ENCODE measurements at regions not wholly inside any gene's neighbourhood (a gene's known extent, or its start where the extent isn't known, plus 50 kb on each side); places are given as distances from the start of the nearest gene placed in this dataset.

DNA sequence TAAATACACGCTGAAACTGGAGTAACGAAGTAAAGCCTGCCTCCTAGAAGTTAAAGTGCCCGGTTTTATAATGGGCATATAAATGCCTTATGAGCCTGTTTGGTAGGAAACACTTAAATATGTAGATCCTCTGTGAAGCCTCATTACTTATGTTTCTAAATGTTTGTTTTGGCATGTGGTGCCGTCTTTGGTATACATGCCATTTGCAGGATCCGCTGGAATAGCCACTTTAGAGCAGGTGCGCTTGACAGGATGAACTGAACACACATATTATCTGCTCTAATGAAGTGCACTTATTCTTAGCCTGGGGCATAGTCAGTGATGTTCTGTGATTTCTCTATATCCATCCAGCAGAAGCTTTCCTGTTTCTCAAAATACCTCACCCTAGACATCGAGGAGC, 778.1 kb upstream of the WWC1 start:
- in situ Hi-C loops (cut with MboI; ENCODE audit: low pct_unique_long_range_greater_than_20kb, low sequenced_read_pairs): no loop called here
- no peak for DNase-seq

DNA sequence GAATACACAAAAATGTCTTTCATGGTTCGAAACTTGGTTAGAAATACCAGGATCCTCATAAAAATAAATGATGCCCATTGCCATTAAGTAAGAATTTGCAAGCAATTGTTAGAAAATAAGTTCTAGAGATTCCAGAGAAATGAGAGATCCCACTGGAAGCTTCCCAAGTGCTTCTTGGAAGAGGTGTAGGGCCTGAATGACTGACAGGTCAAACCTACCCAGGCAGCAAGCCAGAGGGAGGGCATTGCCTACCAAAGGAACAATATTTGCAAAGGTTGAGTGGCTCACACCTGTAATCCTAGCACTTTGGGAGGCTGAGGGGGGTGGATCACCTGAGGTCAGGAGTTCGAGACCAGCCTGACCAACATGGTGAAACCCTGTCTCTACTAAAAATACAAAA, 777.0 kb upstream of the WWC1 start:
- in situ Hi-C loops (cut with MboI; ENCODE audit: low pct_unique_long_range_greater_than_20kb, low sequenced_read_pairs): no loop called here
- DNase-seq: no peak

DNA sequence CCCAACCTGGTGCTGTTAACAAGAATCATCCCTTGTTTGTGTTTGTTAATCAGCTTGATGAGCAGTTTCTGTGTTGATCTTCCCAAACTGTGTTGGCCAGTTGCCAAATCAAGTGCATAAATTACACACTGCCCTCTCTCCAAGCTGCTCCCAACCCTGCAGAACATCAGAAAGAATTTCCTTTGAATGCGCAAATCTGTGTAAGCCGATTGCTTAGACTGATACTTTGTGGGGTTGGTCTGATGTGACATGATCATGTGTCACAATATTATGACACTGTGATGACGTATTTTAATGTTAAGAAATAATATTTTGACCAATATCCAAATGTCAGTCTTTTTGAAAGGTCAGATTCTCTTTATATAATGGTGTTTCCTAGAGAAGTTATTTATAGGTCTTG, 766.4 kb upstream of the WWC1 start:
- in situ Hi-C loops (cut with MboI; ENCODE audit: low pct_unique_long_range_greater_than_20kb, low sequenced_read_pairs): no loop called here
- no peak for DNase-seq

DNA sequence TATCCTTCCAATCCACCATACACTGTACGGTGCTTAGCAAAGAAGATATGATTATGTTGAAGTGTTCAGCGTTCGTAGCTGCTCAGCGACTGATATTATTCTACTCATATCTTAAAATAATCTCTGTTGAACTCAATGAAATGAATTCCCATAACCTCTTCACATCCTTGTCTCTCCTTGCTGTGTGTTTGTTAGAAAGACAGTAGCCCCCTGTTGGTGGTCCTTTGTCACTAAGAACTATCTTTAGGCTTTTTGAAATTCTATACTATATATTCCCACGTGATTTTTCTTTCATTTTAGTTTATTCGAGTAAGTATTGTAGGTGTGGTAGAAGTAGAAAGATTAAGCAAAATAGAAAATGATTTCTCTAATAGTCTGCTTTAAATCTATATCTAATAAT, 762.8 kb upstream of the WWC1 start:
- in situ Hi-C loops (cut with MboI; ENCODE audit: low pct_unique_long_range_greater_than_20kb, low sequenced_read_pairs): no loop called here
- DNase-seq: no peak

DNA sequence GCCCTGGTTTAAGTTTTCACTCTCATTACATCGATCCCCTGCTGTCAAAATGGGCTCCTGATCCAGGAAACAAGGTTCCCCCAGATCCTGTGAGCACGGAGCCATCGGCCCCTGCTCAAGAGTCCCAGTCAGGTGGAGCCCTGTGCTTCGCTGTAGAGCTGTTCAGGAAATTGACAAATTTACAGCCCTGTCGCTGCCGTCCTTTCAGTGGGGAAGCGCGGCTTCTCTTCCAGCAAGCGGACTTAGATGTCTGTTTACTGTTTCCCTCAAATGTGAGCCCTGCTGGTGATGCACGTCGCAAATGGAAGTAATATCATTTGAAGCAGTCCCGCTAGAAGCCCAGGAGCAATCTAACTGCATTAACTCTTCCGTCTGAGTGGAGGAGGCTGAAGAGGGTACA, 760.9 kb upstream of the WWC1 start:
- no peak for DNase-seq
- in situ Hi-C loops (cut with MboI; ENCODE audit: low pct_unique_long_range_greater_than_20kb, low sequenced_read_pairs): no loop called here

DNA sequence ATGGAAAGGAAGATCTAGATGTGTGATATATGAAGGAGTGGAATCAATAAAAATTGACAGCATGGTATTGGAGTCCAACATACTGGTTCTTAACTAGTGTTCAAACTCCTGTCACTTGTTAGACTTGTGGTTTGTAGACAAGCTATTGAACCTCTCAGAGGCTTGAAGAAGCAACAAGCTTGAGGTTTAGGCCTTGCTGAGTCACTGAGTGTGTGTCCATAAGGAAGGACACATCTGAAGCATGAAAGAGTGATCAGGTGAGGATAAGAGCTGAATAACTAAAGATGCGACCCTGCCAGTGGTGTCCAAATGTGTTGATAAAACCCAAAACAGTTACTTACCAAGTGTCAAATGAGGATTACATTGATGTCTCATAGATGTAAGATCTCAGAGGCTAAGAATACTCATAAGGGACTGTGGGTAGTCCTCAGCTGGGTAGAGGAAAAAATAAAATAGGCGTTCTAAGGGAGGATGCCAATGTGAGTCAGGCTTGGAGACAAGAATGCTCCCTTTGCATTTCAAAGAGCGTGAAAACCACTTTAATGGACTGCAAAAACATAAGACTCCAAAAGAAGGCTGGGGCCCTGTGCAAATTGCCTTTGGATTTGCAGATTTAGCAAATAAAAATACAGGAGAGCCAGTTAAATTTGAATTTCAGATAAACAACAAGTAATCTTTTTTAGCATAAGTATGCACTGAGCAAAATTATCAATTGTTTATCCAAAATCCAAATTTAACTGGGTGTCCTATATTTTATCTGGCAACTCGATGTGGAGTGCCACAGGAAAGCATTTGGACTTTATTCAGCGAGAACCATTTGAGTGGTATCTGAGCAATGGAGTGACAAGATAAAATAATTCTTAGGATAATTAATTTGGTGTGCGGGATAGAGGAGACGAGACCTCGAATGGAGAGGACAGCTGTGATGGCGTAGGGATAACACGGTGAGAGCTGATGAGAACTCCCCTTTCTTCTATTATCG, 757.3 kb upstream of the WWC1 start:
- in situ Hi-C loops (cut with MboI; ENCODE audit: low pct_unique_long_range_greater_than_20kb, low sequenced_read_pairs): no loop called here

DNA sequence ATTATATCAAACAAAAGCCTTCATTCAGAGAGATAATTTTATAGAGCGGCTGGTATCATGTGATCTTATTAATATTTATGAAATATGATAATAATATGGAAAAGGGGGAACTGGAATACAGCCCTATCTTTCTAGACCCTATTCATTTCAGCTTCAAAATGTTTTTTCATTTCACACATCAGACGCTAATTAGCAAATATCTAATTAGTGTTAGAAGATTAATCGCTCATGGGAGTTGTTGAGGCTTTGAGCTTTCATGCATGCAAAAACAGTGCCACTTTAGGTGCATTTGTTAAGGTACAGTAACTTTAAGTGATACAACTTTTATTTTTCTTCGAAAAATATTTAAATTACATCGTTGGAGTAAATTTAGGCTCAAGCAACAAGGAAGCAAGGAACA, 751.7 kb upstream of the WWC1 start:
- in situ Hi-C loops (cut with MboI; ENCODE audit: low pct_unique_long_range_greater_than_20kb, low sequenced_read_pairs): no loop called here
- DNase-seq: no peak

More for the DNA sequence above, 757.3 kb upstream of the WWC1 start:
- DNase-seq: no peak

DNA sequence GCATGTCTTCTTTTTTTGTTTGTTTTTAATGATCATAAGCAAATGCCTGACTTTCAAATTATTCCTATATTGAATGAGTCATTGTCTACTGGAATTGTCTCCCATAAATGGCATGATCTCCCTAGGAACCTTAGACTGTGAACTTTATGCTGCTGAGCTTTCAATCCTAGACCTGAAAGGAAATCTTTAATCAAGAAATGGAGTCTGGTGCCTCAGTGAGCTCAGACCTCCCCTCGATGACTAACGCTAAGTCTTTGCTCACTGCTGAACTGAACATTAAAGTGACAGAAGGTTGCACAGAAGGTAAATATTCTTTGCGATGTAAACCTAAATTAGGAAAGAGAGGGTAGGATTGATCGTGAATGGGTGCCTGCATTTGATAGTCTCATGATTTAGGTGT, 745.2 kb upstream of the WWC1 start:
- no peak for DNase-seq
- in situ Hi-C loops (cut with MboI; ENCODE audit: low pct_unique_long_range_greater_than_20kb, low sequenced_read_pairs): no loop called here

DNA sequence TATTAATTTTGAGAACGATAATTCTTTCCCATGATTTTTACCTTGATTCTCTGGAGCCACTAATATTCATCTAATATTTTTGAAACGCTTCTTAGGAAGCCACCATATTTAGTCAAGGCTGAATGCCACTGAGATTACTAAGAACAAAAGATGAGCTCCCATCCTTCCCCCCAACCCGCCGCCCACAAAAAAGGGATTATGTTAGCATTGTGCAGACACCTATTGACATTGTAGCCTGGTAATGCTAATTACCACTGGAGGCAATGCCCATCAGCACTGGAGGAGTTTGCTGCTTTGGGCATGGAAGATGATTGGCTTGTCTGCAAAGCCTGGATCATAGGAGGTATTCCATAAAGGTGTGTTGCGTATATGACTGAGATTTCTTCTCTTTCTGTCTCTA, 739.1 kb upstream of the WWC1 start:
- in situ Hi-C loops (cut with MboI; ENCODE audit: low pct_unique_long_range_greater_than_20kb, low sequenced_read_pairs): no loop called here

DNA sequence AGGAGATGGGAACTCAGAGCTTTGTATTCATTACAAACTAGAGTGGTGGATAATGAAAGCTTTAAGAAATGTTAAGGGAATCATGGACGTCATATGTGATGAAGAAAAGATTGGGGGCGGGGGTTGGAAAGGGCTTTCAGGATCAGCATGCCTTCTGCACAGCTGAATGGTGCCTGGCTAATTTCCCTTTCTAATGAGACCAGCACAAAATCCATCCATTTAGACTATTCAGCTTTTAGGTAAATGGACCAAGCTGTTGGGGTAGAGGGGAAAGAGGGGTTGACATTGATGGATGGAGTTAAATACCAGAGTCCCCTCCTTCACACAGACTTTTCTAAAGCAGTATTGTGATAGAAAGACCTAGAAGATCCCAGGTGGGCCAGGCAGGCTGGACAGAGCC, 737.9 kb upstream of the WWC1 start:
- in situ Hi-C loops (cut with MboI; ENCODE audit: low pct_unique_long_range_greater_than_20kb, low sequenced_read_pairs): no loop called here
- DNase-seq: no peak

More for the DNA sequence above, 739.1 kb upstream of the WWC1 start:
- no peak for DNase-seq

DNA sequence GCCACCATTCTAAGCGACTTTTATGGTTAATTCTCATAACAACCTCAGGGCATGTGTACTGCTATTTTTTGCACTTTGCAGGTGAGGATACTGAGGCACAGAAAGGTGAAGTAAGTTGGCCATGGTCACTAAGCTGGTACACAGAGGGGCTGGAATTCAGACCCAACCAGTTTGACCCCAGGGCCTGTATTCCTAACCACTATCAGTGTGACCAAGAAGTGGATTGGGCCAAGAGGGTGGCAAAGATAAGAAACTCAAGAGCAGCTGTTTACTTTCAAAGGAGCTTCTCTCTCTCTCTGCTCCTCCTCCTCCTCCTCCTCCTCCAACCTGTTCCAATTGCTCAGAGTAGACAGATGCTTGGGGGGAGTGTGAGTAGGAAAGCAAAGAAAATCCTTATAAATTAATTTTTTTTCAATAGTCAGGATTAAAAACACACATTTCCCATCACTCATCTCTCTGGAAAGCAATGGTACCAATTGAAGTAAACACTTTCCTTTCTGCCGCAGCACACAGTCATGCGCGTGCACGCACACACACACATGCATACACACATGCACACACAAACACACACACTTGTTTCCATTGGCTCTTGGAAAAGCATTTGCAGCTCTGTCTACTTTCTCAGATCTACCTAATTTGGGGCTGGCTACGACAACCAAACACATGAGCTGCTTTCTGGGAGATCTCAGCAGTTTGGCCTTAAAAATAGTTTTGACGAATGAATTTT, 736.7 kb upstream of the WWC1 start:
- no peak for DNase-seq
- in situ Hi-C loops (cut with MboI; ENCODE audit: low pct_unique_long_range_greater_than_20kb, low sequenced_read_pairs): no loop called here

DNA sequence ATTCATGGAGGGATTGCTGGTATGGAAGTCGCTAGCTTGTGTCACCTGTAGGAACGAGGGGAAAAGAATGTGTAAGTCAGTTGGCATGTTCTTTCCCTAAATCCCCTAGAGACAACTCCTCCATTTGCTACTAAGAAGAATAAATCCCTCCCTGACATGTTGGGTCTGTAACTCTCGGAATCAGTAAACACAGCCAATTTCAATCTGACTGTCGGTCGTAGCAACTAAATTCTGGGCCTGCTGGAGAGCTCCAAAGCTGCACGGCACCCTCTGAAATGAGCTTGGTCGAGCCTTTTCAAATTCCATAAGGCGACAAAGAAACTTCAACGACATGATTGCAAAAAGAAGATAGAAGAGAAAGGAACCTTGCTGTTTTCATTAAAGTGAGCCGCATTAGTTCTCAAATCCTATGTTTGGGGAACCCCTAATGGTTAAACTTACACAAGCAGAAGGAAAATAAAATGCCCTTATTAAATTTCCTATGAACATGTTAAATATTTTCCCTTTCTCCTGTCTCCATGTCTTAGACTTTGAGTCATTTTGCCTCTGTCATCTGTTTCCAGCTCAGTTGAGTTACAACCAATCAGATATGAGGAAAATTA, 735.8 kb upstream of the WWC1 start:
- in situ Hi-C loops (cut with MboI; ENCODE audit: low pct_unique_long_range_greater_than_20kb, low sequenced_read_pairs): no loop called here
- no peak for DNase-seq

DNA sequence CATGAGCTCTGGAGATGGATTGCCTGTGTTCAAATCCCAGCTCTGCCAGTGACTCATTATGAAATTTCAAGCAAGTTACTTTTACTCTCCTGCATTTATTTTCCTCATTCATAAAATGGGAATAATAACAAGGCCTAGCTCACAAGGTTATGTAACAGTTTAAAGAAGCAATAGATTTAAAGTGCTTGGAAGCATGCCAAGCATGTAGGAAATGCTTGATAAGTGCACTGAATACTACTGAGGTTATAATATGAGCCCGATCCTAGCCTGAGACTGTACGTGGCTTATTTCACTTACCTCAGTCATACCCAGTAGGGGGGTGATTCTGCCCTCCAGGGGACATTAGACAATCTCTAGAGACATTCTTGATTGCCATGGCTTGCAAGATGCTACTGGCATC, 734.1 kb upstream of the WWC1 start:
- no peak for DNase-seq
- in situ Hi-C loops (cut with MboI; ENCODE audit: low pct_unique_long_range_greater_than_20kb, low sequenced_read_pairs): no loop called here

DNA sequence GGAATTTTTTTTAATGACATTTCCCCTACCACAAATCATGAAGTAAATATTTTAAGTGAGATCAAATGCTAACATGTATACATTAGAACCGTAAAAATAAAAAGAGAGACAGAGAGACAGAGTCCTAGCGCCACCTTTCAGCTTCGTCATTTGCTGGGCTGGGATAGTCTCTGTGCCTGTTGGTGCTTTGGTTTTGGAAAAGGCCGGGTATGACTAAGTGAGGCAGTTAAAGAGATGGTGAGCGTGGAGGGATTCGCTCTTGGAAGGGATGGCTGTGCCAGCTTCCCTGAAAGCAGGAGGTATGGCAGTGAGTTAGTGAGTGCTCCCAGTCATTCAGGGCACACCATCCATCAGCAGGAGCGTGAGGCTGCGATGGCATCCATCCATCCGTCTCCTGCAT, 729.6 kb upstream of the WWC1 start:
- in situ Hi-C loops (cut with MboI; ENCODE audit: low pct_unique_long_range_greater_than_20kb, low sequenced_read_pairs): no loop called here
- DNase-seq: no peak

DNA sequence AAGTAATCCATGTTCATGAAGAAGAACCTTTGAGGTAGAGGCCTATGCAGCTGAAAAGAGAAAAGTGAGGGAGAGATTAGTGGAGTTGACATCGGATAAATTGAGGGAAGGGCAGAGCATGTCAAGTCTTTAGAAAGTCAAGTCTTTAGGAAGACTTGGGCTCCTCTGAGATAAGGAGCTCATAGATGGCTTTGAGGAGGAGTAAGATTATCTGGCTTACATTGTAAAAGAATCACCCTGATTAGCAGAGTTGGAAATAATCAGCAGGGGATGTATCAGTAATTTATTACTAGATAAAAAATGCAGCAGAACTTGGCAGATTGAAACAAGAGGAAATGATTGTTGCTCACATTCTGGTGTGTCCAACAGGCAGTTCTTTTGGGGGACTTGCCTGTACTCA, 727.2 kb upstream of the WWC1 start:
- no peak for DNase-seq
- in situ Hi-C loops (cut with MboI; ENCODE audit: low pct_unique_long_range_greater_than_20kb, low sequenced_read_pairs): no loop called here

DNA sequence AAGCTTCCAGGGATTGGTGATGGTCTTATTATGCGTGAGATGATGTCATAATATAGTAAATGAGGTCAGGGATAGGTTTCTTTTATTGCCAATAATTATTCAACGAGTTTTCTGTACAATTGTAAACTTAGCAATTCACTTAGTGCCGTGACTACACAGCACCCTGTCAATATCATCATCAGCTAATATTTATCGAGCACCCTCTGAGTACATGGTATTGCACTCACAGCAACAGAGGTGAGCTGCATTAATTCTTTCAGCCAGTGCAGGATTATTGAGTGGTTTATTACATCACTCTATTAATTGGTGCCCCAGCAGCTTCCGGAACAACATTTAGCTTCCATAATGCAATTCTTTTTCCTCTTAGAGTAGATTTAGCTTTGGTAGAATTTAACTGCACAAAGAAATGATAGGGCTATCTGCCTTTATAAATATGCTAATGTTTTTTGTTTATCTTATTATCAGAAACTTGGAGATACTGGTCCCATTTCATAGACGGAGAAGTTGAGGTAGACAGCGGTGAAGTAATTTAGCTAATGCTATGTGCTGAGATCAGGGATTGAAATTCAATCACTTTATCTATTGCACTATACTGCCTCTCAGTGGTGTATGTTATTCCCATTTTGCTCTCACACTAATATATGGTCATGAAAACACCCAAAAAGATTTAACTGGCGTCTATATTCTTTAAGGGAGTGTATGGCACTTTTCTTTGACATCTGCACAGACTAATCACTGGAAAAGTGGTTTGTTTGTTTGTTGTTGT, 726.1 kb upstream of the WWC1 start:
- no peak for DNase-seq
- in situ Hi-C loops (cut with MboI; ENCODE audit: low pct_unique_long_range_greater_than_20kb, low sequenced_read_pairs): no loop called here

DNA sequence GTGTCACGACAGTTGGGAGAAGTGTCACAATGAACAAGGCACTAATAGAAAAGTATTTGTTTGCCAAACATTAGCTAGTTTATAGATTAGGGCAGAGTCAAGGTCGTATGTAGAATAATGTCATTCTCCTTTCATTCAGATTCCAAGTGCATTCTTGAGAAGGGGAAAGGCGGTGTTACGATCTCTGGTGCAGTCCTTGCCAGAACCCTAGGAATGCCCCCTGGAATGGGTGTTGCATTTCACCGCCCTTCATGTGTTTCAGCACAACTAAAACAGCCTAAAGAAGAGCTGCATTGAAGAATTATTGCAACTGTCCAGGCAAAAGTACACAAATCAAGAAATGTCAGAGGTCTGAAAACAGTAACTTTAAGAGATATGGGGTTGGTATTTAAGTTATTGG, 721.0 kb upstream of the WWC1 start:
- in situ Hi-C loops (cut with MboI; ENCODE audit: low pct_unique_long_range_greater_than_20kb, low sequenced_read_pairs): no loop called here
- DNase-seq: no peak

DNA sequence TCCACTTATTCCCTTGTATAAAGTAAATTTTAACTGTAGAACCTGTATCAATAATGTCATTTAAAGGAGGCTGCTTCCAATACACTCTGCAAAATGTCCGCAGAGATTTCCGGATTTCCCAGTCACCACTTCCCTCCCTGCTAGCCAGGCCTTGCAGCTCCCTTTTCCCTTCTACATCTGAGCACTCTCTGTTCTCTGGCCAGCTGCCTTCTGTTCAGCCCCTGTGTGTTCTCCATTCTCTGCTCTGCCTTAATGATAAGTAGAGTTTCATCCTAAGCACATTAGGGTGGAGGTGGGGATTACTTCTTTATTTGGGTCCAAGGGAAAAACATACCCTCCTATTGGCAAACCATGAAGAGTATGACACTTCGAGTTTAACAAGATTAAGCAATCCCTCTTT, 719.6 kb upstream of the WWC1 start:
- DNase-seq: no peak
- in situ Hi-C loops (cut with MboI; ENCODE audit: low pct_unique_long_range_greater_than_20kb, low sequenced_read_pairs): no loop called here

DNA sequence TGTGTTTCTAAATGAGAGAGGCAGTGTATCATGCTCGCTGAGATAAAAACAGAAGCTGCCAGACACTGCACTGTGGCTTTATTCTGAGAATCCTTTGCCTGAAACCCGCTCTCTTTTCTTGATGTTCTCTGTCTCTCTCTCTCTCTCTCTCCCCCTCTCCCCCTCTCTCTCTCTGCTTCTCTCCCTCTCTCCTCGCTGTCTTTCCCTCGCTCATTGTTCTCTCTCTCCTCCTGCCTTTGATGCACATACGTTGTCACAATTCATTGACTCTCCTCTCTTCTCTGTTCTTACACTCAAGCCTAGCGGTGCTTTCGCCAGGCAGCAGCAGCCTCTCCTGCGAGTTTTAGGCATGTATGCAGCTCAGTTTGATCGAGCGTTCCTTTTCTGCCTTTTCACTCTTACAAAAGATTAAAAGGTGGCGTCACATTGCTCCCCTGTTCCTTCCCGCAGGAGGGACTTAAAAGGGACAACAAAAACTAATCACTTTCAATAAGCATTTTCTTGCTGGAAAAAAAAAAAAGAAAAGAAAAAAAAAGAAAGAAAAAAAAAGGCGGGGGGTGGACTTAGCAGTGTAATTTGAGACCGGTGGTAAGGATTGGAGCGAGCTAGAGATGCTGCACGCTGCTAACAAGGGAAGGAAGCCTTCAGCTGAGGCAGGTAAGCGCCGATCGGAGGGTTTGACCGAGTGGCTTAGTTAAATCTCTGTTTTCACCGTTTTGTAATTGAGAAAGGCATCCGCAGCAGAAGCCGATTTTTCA, 717.9 kb upstream of the WWC1 start:
- DNase-seq: no peak
- in situ Hi-C loops (cut with MboI; ENCODE audit: low pct_unique_long_range_greater_than_20kb, low sequenced_read_pairs): no loop called here

Data from KBM-7 (cell line).